Sigmoid colon (tissue), 4 donors: ENCODE measurements at regions not wholly inside any gene's neighbourhood (a gene's known extent, or its start where the extent isn't known, plus 50 kb on each side); places are given as distances from the start of the nearest gene placed in this dataset.

Experiments
- CTCF ChIP-seq, 4 experiments: fragments of 450-650 bp in 3 of 4; fragments of 200-600 bp in 1 of 4; IDR thresholded peaks; one replicate each; pipeline ENCODE4 v1.5.1; 2016 to 2019; ENCODE audit warnings: antibody characterized with exemption in 4 of 4, mild to moderate bottlenecking in 3 of 4, moderate library complexity in 2 of 4
- EP300 ChIP-seq, 4 donors: sonication (generic); formaldehyde crosslinking; IDR thresholded peaks; one replicate each; pipeline ENCODE4 v1.6.1; 2017; ENCODE audit warnings: antibody characterized with exemption in 4 of 4
- POLR2A ChIP-seq, 2 donors: fragments of 450-650 bp; IDR thresholded peaks; one replicate each; pipeline ENCODE4 v1.6.1; 2016; ENCODE audit warnings: antibody characterized with exemption in 2 of 2, mild to moderate bottlenecking in 2 of 2, moderate library complexity in 2 of 2
- POLR2AphosphoS5 ChIP-seq, 4 donors: sonication (generic); formaldehyde crosslinking; IDR thresholded peaks; one replicate each; pipeline ENCODE4 v1.6.1; 2017; ENCODE audit warnings: antibody characterized with exemption in 4 of 4

GRCh38 chr6:112951829-112952228 lies 604.7 kb downstream of the RFPL4B start:
- TF ChIP-seq POLR2A (IDR thresholded peaks at IDR 0.05): no peak
- no peak for TF ChIP-seq CTCF (IDR thresholded peaks at IDR 0.05)
- TF ChIP-seq POLR2AphosphoS5 (IDR thresholded peaks at IDR 0.05): no peak
- TF ChIP-seq EP300 (IDR thresholded peaks at IDR 0.05): no peak
